Stimulated activated naive CD8-positive, alpha-beta T cell treated with anti-CD3 and anti-CD28 coated beads, Interleukin-15, Interleukin-2, amounts not matched to agents 100 U/mL and 50 U/mL, for 24 hours (primary cell): ENCODE measurements at regions not wholly inside any gene's neighbourhood (a gene's known extent, or its start where the extent isn't known, plus 50 kb on each side); places are given as distances from the start of the nearest gene placed in this dataset.
"Not testable (repeated sequence)": the region's sequence is repeated elsewhere in the genome, so short reads cannot be mapped to it uniquely, and the experiment has no call there.

Experiments
- ATAC-seq: fragments of 150-1000 bp; cut with Tn5 transposase; one replicate; pipeline ENCODE4 v1.10.0; 2021
- DNase-seq: peaks from one replicate; pipeline ENCODE4 v3.0.0; 2021

GRCh38 chr19:28627669-28628068 lies 585.3 kb downstream of the UQCRFS1 start:
- ATAC-seq (no peak), DNase-seq (no peak)

GRCh38 chr19:28626407-28626806 lies 586.5 kb downstream of the UQCRFS1 start:
- not testable (repeated sequence) for DNase-seq, ATAC-seq

GRCh38 chr19:28619816-28620429 lies 593.0 kb downstream of the UQCRFS1 start:
- DNase-seq (no peak), ATAC-seq (no peak)

GRCh38 chr19:28618504-28618903 lies 594.4 kb downstream of the UQCRFS1 start:
- DNase-seq (no peak), ATAC-seq (no peak)

- DNase-seq = no peak
- no peak for ATAC-seq
Measured at GRCh38 chr19:28615966-28616365, 597.0 kb downstream of the UQCRFS1 start.

- DNase-seq = no peak
- no peak for ATAC-seq
Measured at GRCh38 chr19:28615546-28615916, 597.4 kb downstream of the UQCRFS1 start.

GRCh38 chr19:28614634-28615545 lies 598.1 kb downstream of the UQCRFS1 start:
- DNase-seq (no peak), ATAC-seq (no peak)

- ATAC-seq (no peak), DNase-seq (no peak)
Measured at GRCh38 chr19:28612275-28612769, 600.6 kb downstream of the UQCRFS1 start.

- not testable (repeated sequence) for DNase-seq, ATAC-seq
Measured at GRCh38 chr19:28611227-28611914, 601.6 kb downstream of the UQCRFS1 start.

GRCh38 chr19:28610731-28611130 lies 602.2 kb downstream of the UQCRFS1 start:
- DNase-seq (no peak), ATAC-seq (no peak)

- DNase-seq = no peak
- ATAC-seq = no peak
Measured at GRCh38 chr19:28609944-28610343, 603.0 kb downstream of the UQCRFS1 start.

- DNase-seq (no peak), ATAC-seq (no peak)
Measured at GRCh38 chr19:28609091-28609755, 603.7 kb downstream of the UQCRFS1 start.

GRCh38 chr19:28608292-28608691 lies 604.7 kb downstream of the UQCRFS1 start:
- DNase-seq (no peak), ATAC-seq (no peak)

GRCh38 chr19:28607066-28607583 lies 605.8 kb downstream of the UQCRFS1 start:
- ATAC-seq (no peak), DNase-seq (no peak)

- DNase-seq (no peak), ATAC-seq (no peak)
Measured at GRCh38 chr19:28606269-28607032, 606.5 kb downstream of the UQCRFS1 start.

- ATAC-seq (no peak), DNase-seq (no peak)
Measured at GRCh38 chr19:28605501-28606268, 607.3 kb downstream of the UQCRFS1 start.

GRCh38 chr19:28603453-28603852 lies 609.5 kb downstream of the UQCRFS1 start:
- ATAC-seq (no peak), DNase-seq (no peak)

- ATAC-seq = no peak
Measured at GRCh38 chr19:28602675-28603298, 610.2 kb downstream of the UQCRFS1 start.

GRCh38 chr19:28601723-28602440 lies 611.1 kb downstream of the UQCRFS1 start:
- ATAC-seq (no peak), DNase-seq (no peak)

More at GRCh38 chr19:28602675-28603298, 610.2 kb downstream of the UQCRFS1 start:
- DNase-seq = no peak
